ENCODE measurements at regions not wholly inside any gene's neighbourhood (a gene's known extent, or its start where the extent isn't known, plus 50 kb on each side); places are given as distances from the start of the nearest gene placed in this dataset.

DNA sequence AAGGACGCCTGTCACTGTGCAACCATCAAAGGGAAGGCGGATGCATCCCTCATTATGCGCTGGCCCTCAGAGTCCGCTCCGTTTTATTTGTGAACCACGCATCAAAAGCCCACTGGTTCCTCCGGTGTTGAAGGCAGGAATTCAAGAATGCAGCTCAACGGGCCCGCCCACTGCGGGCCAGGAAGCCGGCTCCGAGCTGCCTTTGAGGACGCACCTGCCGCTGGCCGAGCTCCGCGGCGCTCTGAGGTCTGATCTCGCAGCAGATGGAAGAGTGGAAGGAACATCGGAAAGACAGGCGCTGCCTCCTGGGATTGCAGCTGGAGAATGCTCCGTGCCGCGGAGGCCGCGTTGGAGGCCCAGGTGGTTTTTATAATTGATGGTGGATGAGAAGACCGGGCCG is 56.9 kb upstream of the ADGRA1 start:
- H3K36me3 Mint-ChIP-seq (ENCODE audit: insufficient read depth in 1 of 3, low read depth in 3 of 3): no peaks in the 10 kb centered on the region
- WGBS (ENCODE audit: extremely low coverage, insufficient read length, low lambda C conversion rate): no CpG with 5 or more reads among the region's 28 CpGs
- H4K91ac ChIP-seq (ENCODE audit: insufficient read length, low read depth, low read length): no peak overlapping the region
- peaks cover 20 to 29% of the 10 kb centered on the region in 2 experiments for H3K4me1 Mint-ChIP-seq
- H3K18ac ChIP-seq (ENCODE audit: insufficient read length, low read depth, low read length): no peak overlapping the region
- H3K9ac ChIP-seq (ENCODE audit: extremely low read depth, insufficient read length, low read length): no peak overlapping the region
- H3K4me3 Mint-ChIP-seq: no peak overlapping the region; a peak in 1 of 5 replicates
- H4K8ac ChIP-seq (replicated peaks; ENCODE audit: insufficient read length, low read depth, low read length): no peak overlapping the region
- no peaks in the 10 kb centered on the region for H3K79me2 ChIP-seq (ENCODE audit: insufficient read depth, low read length)
- H3K9me3 Mint-ChIP-seq: no peaks in the 10 kb centered on the region
- no peaks in the 10 kb centered on the region for H4K20me1 ChIP-seq (ENCODE audit: control insufficient read depth, insufficient read depth, insufficient read length)
- no peak overlapping the region for H2BK12ac ChIP-seq (ENCODE audit: insufficient read length, low read depth, low read length)
- H3K56ac ChIP-seq (ENCODE audit: insufficient read length, low read depth, low read length): no peak overlapping the region
- no peak overlapping the region for H3K4me2 ChIP-seq (ENCODE audit: insufficient read depth, insufficient read length, low read length)
- no peak overlapping the region for H2AFZ ChIP-seq (ENCODE audit: low read length)
- H2BK20ac ChIP-seq (ENCODE audit: low read depth, low read length, poor library complexity, severe bottlenecking): no peak overlapping the region
- H3K4me1 ChIP-seq (ENCODE audit: insufficient read depth, low read length): no peaks in the 10 kb centered on the region
- H3T11ph ChIP-seq (ENCODE audit: low read length): no peak overlapping the region
- TF ChIP-seq CTCF (conservative IDR thresholded peaks at IDR 0.05): no peak
- H3K79me1 ChIP-seq (ENCODE audit: insufficient read depth, low read depth, low read length, poor library complexity, severe bottlenecking): no peaks in the 10 kb centered on the region
- H3K23me2 ChIP-seq (ENCODE audit: insufficient read length, low read depth, low read length, poor library complexity, severe bottlenecking): no peaks in the 10 kb centered on the region
- no peak overlapping the region for H3K27ac ChIP-seq (ENCODE audit: insufficient read length, low read depth, low read length)
- H3K27ac Mint-ChIP-seq: no peak overlapping the region
- no peak overlapping the region for H2BK15ac ChIP-seq (ENCODE audit: low read depth, low read length)
- no peak overlapping the region for H3K4ac ChIP-seq (ENCODE audit: low read depth, low read length)
- no peaks in the 10 kb centered on the region for H3K9me3 ChIP-seq (ENCODE audit: control insufficient read depth, low read depth, low read length)
- H3K23ac ChIP-seq (ENCODE audit: insufficient read length, low read depth, low read length): no peak overlapping the region
- no peak overlapping the region for H2BK120ac ChIP-seq (ENCODE audit: low read depth, low read length, poor library complexity, severe bottlenecking)
- no peaks in the 10 kb centered on the region for H3K27me3 ChIP-seq (ENCODE audit: insufficient read depth, low read length)
- H3K14ac ChIP-seq (ENCODE audit: insufficient read depth, low read length): no peak overlapping the region
- H2AK5ac ChIP-seq (ENCODE audit: insufficient read length, low read length): no peak overlapping the region
- no peak overlapping the region for H2BK5ac ChIP-seq (ENCODE audit: insufficient read length, low read length)
- DNase-seq: peak; percentile 64
- peaks cover 54% of the 10 kb centered on the region for H3K27me3 Mint-ChIP-seq (ENCODE audit: low read depth)
- no peak overlapping the region for H4K5ac ChIP-seq (ENCODE audit: insufficient read length, low read depth, low read length)

Data from H9 (cell line).